IPS-NIHi7 (cell line): ENCODE measurements at regions not wholly inside any gene's neighbourhood (a gene's known extent, or its start where the extent isn't known, plus 50 kb on each side); places are given as distances from the start of the nearest gene placed in this dataset.
A peak's percentile ranks its signal among the peaks of the same experiment; 100 is the strongest.
"Not testable (repeated sequence)": the region's sequence is repeated elsewhere in the genome, so short reads cannot be mapped to it uniquely, and the experiment has no call there.

ENCODE experiments used
- DNase-seq: peaks from one replicate; pipeline ENCODE4 v3.0.0; 2012; ENCODE audit warnings: mixed read lengths; ENCODE audit errors: extremely low spot score

- not testable (repeated sequence) for DNase-seq
Measured at GRCh38 chr9:42931045-42931444, 747.6 kb downstream of the SPATA31A6 start.

- not testable (repeated sequence) for DNase-seq
Measured at GRCh38 chr9:42937583-42938235, 754.2 kb downstream of the SPATA31A6 start.

GRCh38 chr9:42947050-42947449 lies 763.6 kb downstream of the SPATA31A6 start:
- DNase-seq: not testable (repeated sequence)

GRCh38 chr9:42951239-42951638 lies 767.8 kb downstream of the SPATA31A6 start:
- DNase-seq: peak; percentile 12

- not testable (repeated sequence) for DNase-seq
Measured at GRCh38 chr9:42965155-42965554, 781.7 kb downstream of the SPATA31A6 start.

GRCh38 chr9:42971872-42972271 lies 788.4 kb downstream of the SPATA31A6 start:
- DNase-seq: not testable (repeated sequence)

GRCh38 chr9:42974725-42975124 lies 791.3 kb downstream of the SPATA31A6 start:
- DNase-seq: not testable (repeated sequence)

GRCh38 chr9:42984761-42985160 lies 801.3 kb downstream of the SPATA31A6 start:
- DNase-seq: not testable (repeated sequence)
